Neutrophil (primary cell): ENCODE measurements at regions not wholly inside any gene's neighbourhood (a gene's known extent, or its start where the extent isn't known, plus 50 kb on each side); places are given as distances from the start of the nearest gene placed in this dataset.

Source experiments
- H3K27ac ChIP-seq: fragments of 200-600 bp; sonication (generic); 2 replicates; pipeline ENCODE4 v1.5.1; 2016; ENCODE audit warnings: mild to moderate bottlenecking, moderate library complexity
- H3K27me3 ChIP-seq: fragments of 200-600 bp; sonication (generic); 2 replicates; pipeline ENCODE4 v1.6.0; 2016; ENCODE audit warnings: mild to moderate bottlenecking
- H3K36me3 ChIP-seq: fragments of 200-600 bp; sonication (generic); 2 replicates; pipeline ENCODE4 v1.5.1; 2017
- H3K4me1 ChIP-seq, 2 experiments: fragments of 200-600 bp in 1 of 2; sonication (generic) in 1 of 2; 1 replicate in 1 of 2; 2 replicates in 1 of 2; pipeline versions ENCODE4 v1.5.1 to v1.6.1; 2013 to 2016; ENCODE audit warnings: low read depth in 1 of 2, low read length in 1 of 2, mild to moderate bottlenecking in 1 of 2, moderate library complexity in 1 of 2; ENCODE audit not compliant: control insufficient read depth in 1 of 2, insufficient read depth in 1 of 2
- H3K4me3 ChIP-seq, 2 experiments: fragments of 200-600 bp in 1 of 2; sonication (generic) in 1 of 2; 1 replicate in 1 of 2; 2 replicates in 1 of 2; pipeline ENCODE4 v1.5.1; 2013 to 2016; ENCODE audit warnings: low read depth in 1 of 2, low read length in 1 of 2, mild to moderate bottlenecking in 1 of 2, moderate library complexity in 1 of 2
- H3K9me3 ChIP-seq: fragments of 200-600 bp; sonication (generic); 2 replicates; pipeline ENCODE4 v1.5.1; 2016
- CTCF ChIP-seq: fragments of 200-600 bp; sonication (generic); IDR thresholded peaks from 2 replicates; pipeline ENCODE4 v1.5.1; 2016; ENCODE audit warnings: antibody characterized with exemption

DNA sequence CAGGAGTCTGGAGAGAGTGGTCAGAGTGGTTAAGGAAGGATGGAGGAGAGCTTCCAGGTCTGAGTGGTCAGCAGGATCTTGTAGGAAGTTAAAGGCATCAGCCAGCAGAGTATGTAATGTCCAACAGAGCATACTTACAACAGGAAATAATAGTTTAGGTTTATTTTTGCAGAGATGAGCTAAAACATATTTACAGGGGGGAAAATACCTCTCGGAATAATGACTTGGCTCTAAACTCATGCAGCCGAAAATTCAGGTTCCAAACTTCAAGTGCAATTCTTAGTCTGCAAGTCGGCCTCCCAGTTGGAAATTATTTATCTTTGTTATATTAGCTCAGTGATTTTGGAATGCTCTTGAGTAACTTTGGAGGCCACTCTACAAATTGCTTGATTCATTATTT, 385.0 kb upstream of the C2CD4B start:
- no peaks in the 10 kb centered on the region for H3K36me3 ChIP-seq
- H3K9me3 ChIP-seq = no peaks in the 10 kb centered on the region
- no peaks in the 10 kb centered on the region for H3K4me1 ChIP-seq
- no peak for TF ChIP-seq CTCF
- no peak overlapping the region for H3K4me3 ChIP-seq
- peaks cover 4% of the 10 kb centered on the region for H3K27me3 ChIP-seq
- H3K27ac ChIP-seq = no peak overlapping the region

DNA sequence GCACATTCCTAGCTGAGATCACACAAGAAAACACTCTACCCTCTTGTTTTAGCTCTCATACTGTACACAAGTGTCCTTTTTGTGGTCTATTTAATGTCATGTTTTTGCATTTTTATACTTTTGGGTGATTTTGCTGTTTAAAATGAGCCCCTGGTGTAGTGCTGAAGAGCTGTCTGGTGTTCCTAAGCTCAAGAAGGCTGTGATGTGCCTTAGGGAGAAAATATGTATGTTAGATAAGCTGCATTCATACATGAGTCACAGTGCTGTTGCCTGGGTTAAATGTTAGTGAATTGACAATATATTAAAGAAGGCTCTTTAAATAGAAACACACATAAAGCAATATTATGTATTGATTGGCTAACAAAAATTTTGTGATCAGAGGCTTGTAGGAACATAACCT, 387.4 kb upstream of the C2CD4B start:
- no peaks in the 10 kb centered on the region for H3K9me3 ChIP-seq
- H3K27me3 ChIP-seq = no peaks in the 10 kb centered on the region
- H3K4me3 ChIP-seq = no peak overlapping the region
- TF ChIP-seq CTCF = no peak
- H3K4me1 ChIP-seq = no peaks in the 10 kb centered on the region
- no peaks in the 10 kb centered on the region for H3K36me3 ChIP-seq
- no peak overlapping the region for H3K27ac ChIP-seq

GRCh38 chr15:62553911-62554563, 389.0 kb upstream of the C2CD4B start:
- H3K4me1 ChIP-seq = no peaks in the 10 kb centered on the region
- H3K36me3 ChIP-seq = no peaks in the 10 kb centered on the region
- no peak overlapping the region for H3K4me3 ChIP-seq
- no peaks in the 10 kb centered on the region for H3K9me3 ChIP-seq
- H3K27ac ChIP-seq = no peak overlapping the region
- H3K27me3 ChIP-seq = no peaks in the 10 kb centered on the region
- TF ChIP-seq CTCF = no peak

GRCh38 chr15:62558640-62559380, 393.7 kb upstream of the C2CD4B start:
- no peaks in the 10 kb centered on the region for H3K4me1 ChIP-seq
- TF ChIP-seq CTCF = no peak
- no peak overlapping the region for H3K27ac ChIP-seq
- H3K4me3 ChIP-seq = no peak overlapping the region
- no peaks in the 10 kb centered on the region for H3K9me3 ChIP-seq
- no peaks in the 10 kb centered on the region for H3K27me3 ChIP-seq
- no peaks in the 10 kb centered on the region for H3K36me3 ChIP-seq

- H3K9me3 ChIP-seq = no peaks in the 10 kb centered on the region
- no peak overlapping the region for H3K4me3 ChIP-seq
- H3K27me3 ChIP-seq = no peaks in the 10 kb centered on the region
- no peaks in the 10 kb centered on the region for H3K4me1 ChIP-seq
- H3K36me3 ChIP-seq = no peaks in the 10 kb centered on the region
- H3K27ac ChIP-seq = no peak overlapping the region
- TF ChIP-seq CTCF = no peak
Observed at GRCh38 chr15:62559381-62559733, 394.3 kb upstream of the C2CD4B start.
